HL-60 (cell line): ENCODE measurements at regions not wholly inside any gene's neighbourhood (a gene's known extent, or its start where the extent isn't known, plus 50 kb on each side); places are given as distances from the start of the nearest gene placed in this dataset.

ENCODE experiments used
- CTCF ChIP-seq: IDR thresholded peaks from one replicate; pipeline ENCODE4 v1.5.1; 2011; ENCODE audit warnings: low read length, control low read depth, inconsistent platforms; ENCODE audit not compliant: insufficient read depth
- POLR2AphosphoS5 ChIP-seq: IDR thresholded peaks from 2 replicates; pipeline ENCODE4 v1.6.1; 2012; ENCODE audit warnings: low read depth
- REST ChIP-seq: IDR thresholded peaks from 2 replicates; pipeline ENCODE4 v1.6.1; 2012; ENCODE audit warnings: low read depth; ENCODE audit not compliant: insufficient replicate concordance
- SPI1 ChIP-seq: IDR thresholded peaks from 2 replicates; pipeline ENCODE4 v1.6.1; 2012; ENCODE audit warnings: low read depth, mild to moderate bottlenecking, borderline replicate concordance

- TF ChIP-seq CTCF (no peak), REST (no peak), POLR2AphosphoS5 (no peak), SPI1 (no peak)
Observed at GRCh38 chr2:17057109-17058017, 391.7 kb upstream of the CYRIA start.
